ENCODE measurements at regions not wholly inside any gene's neighbourhood (a gene's known extent, or its start where the extent isn't known, plus 50 kb on each side); places are given as distances from the start of the nearest gene placed in this dataset.

DNA sequence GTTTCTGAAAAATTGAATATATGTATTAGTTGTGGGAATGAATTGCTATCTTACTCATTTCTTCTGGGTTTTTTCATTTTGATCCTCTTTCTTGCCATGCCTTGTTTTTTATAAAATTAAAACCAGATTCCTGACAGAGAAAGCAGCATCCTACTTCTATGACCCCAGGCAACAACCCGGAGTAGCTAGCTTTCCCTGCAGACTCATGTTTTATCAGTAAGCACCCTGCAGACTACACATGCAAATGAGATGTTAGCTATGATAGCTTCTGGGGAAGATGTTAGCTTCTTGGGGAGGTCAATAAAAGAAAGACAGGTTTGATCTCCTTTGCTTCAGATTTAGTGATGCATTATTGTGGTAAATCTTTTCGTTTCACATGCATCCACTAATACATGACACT, 1598.6 kb downstream of the SLITRK5 start:
- Histone ChIP-seq H3K4me1 (no peaks in the 10 kb centered on the region), H3K27me3 (ENCODE audit: low read depth) (no peaks in the 10 kb centered on the region), H3K36me3 (no peaks in the 10 kb centered on the region), H3K9me3 (no peaks in the 10 kb centered on the region), H3K27ac (no peak overlapping the region), H3K4me3 (no peak overlapping the region)
- no peak for DNase-seq
- intact Hi-C loops (cut with DNase I): no loop called here
- no peak for ATAC-seq
- TF ChIP-seq, protein P1, sequence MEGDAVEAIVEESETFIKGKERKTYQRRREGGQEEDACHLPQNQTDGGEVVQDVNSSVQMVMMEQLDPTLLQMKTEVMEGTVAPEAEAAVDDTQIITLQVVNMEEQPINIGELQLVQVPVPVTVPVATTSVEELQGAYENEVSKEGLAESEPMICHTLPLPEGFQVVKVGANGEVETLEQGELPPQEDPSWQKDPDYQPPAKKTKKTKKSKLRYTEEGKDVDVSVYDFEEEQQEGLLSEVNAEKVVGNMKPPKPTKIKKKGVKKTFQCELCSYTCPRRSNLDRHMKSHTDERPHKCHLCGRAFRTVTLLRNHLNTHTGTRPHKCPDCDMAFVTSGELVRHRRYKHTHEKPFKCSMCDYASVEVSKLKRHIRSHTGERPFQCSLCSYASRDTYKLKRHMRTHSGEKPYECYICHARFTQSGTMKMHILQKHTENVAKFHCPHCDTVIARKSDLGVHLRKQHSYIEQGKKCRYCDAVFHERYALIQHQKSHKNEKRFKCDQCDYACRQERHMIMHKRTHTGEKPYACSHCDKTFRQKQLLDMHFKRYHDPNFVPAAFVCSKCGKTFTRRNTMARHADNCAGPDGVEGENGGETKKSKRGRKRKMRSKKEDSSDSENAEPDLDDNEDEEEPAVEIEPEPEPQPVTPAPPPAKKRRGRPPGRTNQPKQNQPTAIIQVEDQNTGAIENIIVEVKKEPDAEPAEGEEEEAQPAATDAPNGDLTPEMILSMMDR (IDR thresholded peaks at IDR 0.05): no peak

DNA sequence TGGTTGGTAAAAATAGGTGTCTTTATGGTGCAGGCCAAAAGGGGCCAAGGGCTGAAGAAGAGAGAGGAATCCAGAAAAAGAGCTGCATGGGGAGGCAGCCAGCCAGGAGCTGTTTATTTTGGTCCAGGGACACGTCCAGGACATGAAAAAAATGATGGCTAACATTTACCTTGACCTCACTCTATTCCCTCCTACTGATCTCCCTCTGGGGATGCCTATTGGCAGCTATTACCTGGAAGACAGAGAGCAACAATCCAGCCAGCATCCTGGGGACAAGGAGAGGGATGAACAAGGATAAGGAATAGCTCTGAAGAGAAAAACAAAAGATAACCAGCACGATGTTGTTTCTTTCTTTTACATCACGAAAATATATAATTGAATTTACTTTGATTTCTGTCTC, 1599.6 kb downstream of the SLITRK5 start:
- intact Hi-C loops (cut with DNase I): no loop called here
- TF ChIP-seq, protein P1 (IDR thresholded peaks at IDR 0.05): no peak
- H3K4me3 ChIP-seq: no peak overlapping the region
- no peaks in the 10 kb centered on the region for H3K4me1 ChIP-seq
- ATAC-seq (no peak), DNase-seq (no peak)
- H3K9me3 ChIP-seq: no peaks in the 10 kb centered on the region
- no peaks in the 10 kb centered on the region for H3K36me3 ChIP-seq
- no peak overlapping the region for H3K27ac ChIP-seq
- H3K27me3 ChIP-seq (ENCODE audit: low read depth): no peaks in the 10 kb centered on the region

DNA sequence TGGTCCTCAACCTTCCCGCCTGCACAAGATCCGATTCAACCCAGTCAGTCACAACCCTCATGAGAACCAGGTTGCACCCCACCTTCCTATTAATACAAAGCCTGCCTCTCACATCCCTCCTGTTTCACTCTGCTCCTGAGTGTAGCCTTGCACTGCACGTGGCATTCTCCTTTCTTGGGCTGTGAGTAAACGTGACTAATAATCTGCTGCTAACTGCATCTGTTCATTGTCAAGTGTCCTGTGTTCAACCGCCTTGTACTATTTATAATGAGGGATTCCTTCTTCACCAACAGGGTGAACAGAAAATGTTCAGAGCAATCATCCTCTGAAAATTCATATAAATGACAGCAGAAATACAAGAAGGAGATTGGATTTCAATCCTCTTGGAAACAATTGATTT, 1608.2 kb downstream of the SLITRK5 start:
- DNase-seq: no peak
- Histone ChIP-seq H3K27me3 (ENCODE audit: low read depth) (no peaks in the 10 kb centered on the region), H3K4me1 (no peaks in the 10 kb centered on the region), H3K36me3 (no peaks in the 10 kb centered on the region), H3K27ac (no peak overlapping the region), H3K9me3 (no peaks in the 10 kb centered on the region), H3K4me3 (no peak overlapping the region)
- no peak for ATAC-seq
- TF ChIP-seq, protein P1 (IDR thresholded peaks at IDR 0.05): no peak
- intact Hi-C loops (cut with DNase I): no loop called here

DNA sequence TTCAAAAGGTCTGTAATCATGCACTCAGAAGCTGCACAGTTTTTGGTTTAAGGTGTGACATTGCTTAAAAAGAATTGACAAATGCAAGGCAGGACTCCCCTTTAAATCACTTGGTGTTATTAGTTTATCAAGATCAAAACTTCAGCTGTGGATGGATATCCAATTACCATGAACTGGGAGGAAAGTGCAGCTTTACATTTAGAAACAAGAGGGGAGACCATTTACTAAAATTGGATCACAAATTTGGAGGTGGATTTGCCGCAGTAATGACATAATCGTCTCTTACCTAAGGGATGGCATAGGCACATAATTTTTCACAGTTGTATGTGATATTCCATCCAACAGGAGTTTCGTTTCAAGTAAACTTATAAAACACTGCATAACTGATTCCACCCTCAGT, 1610.2 kb downstream of the SLITRK5 start:
- Histone ChIP-seq H3K4me3 (no peak overlapping the region), H3K27ac (no peak overlapping the region), H3K27me3 (ENCODE audit: low read depth) (no peaks in the 10 kb centered on the region), H3K9me3 (no peaks in the 10 kb centered on the region), H3K4me1 (no peaks in the 10 kb centered on the region), H3K36me3 (no peaks in the 10 kb centered on the region)
- no peak for DNase-seq
- TF ChIP-seq, protein P1 (IDR thresholded peaks at IDR 0.05): no peak
- no peak for ATAC-seq
- intact Hi-C loops (cut with DNase I): no loop called here

DNA sequence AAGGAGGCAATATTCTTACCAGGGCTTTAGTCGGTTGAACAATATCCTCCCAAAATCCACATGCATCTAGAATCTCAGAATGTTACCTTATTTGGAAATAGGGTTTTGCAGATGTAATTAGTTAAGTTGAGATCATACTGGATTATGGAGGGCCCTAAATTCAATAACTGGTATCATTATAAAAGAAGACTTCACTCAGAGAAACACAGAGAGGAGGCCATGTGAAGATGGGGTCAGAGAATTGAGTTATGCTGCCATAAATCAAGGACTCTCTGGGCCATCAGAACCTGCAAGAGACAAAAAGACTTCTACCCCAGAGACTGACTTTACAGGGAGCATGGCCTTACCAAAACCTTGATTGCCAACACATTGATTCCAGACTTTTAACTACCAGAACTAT, 1611.1 kb downstream of the SLITRK5 start:
- ATAC-seq (no peak), DNase-seq (no peak)
- Histone ChIP-seq H3K9me3 (no peaks in the 10 kb centered on the region), H3K27me3 (ENCODE audit: low read depth) (no peaks in the 10 kb centered on the region), H3K36me3 (no peaks in the 10 kb centered on the region), H3K4me3 (no peak overlapping the region), H3K4me1 (no peaks in the 10 kb centered on the region), H3K27ac (no peak overlapping the region)
- intact Hi-C loops (cut with DNase I): no loop called here
- TF ChIP-seq, protein P1 (IDR thresholded peaks at IDR 0.05): no peak

DNA sequence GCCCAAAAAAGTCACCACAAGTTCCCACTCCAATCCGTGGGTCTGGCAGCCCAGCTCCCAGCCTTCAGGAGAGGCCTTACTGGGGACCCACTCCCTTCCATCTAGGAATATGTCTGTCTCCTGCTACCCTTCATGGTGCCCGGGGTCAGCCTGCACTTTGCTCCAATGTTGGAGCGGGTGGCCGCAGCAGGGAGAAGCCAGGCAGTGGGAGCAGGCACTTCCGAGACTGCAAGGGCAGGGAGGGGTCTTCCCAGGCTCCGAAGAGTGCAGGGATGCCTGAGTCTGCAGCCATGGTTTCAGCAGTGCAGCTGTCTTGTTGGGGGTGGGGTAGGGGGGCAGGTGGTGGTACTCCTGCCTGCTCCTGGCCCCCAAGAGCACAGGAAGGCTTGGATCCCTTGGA, 1616.2 kb downstream of the SLITRK5 start:
- DNase-seq (no peak), ATAC-seq (peak in 1 of 2 donors; percentile 21)
- Histone ChIP-seq H3K27me3 (ENCODE audit: low read depth) (no peaks in the 10 kb centered on the region), H3K4me1 (no peaks in the 10 kb centered on the region), H3K4me3 (no peak overlapping the region), H3K36me3 (no peaks in the 10 kb centered on the region), H3K9me3 (peaks cover 8% of the 10 kb centered on the region), H3K27ac (no peak overlapping the region)
- intact Hi-C loops (cut with DNase I): no loop called here
- TF ChIP-seq, protein P1 (IDR thresholded peaks at IDR 0.05): no peak

Measured in lower lobe of right lung (tissue), 2 donors.